ENCODE measurements at regions not wholly inside any gene's neighbourhood (a gene's known extent, or its start where the extent isn't known, plus 50 kb on each side); places are given as distances from the start of the nearest gene placed in this dataset.

DNA sequence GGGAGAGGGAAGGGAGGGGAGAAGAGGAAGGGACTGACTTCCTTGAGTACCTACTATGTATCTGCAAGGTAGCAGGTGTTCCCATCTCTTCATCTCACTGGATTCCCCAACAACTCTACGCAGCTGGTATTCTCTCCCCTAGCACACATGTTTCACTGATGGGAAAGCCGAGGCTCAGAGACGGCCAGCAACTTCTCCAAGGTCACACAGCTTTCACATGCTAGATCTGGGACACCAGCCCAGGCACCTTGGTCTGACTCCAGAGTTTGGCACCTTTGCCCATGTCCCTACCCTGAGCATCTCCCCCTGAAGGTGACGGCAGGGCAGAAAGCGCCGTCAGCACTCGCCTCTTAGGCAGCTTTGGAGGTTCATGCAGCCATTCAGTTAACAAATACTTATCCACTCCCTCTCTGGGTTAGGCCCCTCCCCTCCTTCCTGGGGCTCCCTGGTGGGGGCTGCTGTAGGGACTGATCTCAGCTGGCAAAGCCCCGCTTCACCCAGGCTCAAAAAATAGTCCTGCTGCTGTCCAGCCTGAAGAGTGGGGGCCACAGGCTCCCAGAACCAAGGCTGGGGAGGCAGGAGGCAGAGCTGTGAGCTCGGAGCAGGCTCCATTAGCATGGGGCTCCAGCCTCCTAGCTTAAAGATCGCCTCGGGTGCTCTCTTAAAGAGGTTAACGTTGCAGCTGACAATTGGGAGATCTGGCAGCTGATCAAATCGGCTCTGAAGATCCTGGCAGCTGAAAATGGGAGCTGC, 79.4 kb downstream of the IGLL1 start:
- no CpG with 5 or more reads among the region's 13 CpGs for WGBS (ENCODE audit: extremely low coverage, insufficient read length, low lambda C conversion rate)
- Histone ChIP-seq H3K18ac (ENCODE audit: insufficient read length, low read depth, low read length) (no peak overlapping the region), H3K23me2 (ENCODE audit: insufficient read length, low read depth, low read length, poor library complexity, severe bottlenecking) (no peaks in the 10 kb centered on the region), H2BK120ac (ENCODE audit: low read depth, low read length, poor library complexity, severe bottlenecking) (no peak overlapping the region), H3K23ac (ENCODE audit: insufficient read length, low read depth, low read length) (no peak overlapping the region), H3K79me1 (ENCODE audit: insufficient read depth, low read depth, low read length, poor library complexity, severe bottlenecking) (no peaks in the 10 kb centered on the region), H4K8ac (replicated peaks; ENCODE audit: insufficient read length, low read depth, low read length) (no peak overlapping the region), H3T11ph (ENCODE audit: low read length) (no peak overlapping the region), H4K20me1 (ENCODE audit: control insufficient read depth, insufficient read depth, insufficient read length) (no peaks in the 10 kb centered on the region), H3K4ac (ENCODE audit: low read depth, low read length) (no peak overlapping the region), H2BK20ac (ENCODE audit: low read depth, low read length, poor library complexity, severe bottlenecking) (no peak overlapping the region), H3K14ac (ENCODE audit: insufficient read depth, low read length) (no peak overlapping the region), H3K27me3 (ENCODE audit: insufficient read depth, low read length) (0 out of 2 replicates have a peak, but pooled peaks cover 2% of the 10 kb centered on the region), H2AFZ (ENCODE audit: low read length) (no peak overlapping the region), H3K4me1 (ENCODE audit: insufficient read depth, low read length) (peaks cover 2% of the 10 kb centered on the region; the same call in 1 of the 2 replicates), H3K56ac (ENCODE audit: insufficient read length, low read depth, low read length) (no peak overlapping the region), H2AK5ac (ENCODE audit: insufficient read length, low read length) (no peak overlapping the region), H3K4me2 (ENCODE audit: insufficient read depth, insufficient read length, low read length) (no peak overlapping the region), H2BK5ac (ENCODE audit: insufficient read length, low read length) (no peak overlapping the region), H3K9me3 (ENCODE audit: control insufficient read depth, low read depth, low read length) (no peaks in the 10 kb centered on the region), H3K27ac (ENCODE audit: insufficient read length, low read depth, low read length) (no peak overlapping the region), H2BK12ac (ENCODE audit: insufficient read length, low read depth, low read length) (no peak overlapping the region), H3K9ac (ENCODE audit: extremely low read depth, insufficient read length, low read length) (no peak overlapping the region), H4K91ac (ENCODE audit: insufficient read length, low read depth, low read length) (no peak overlapping the region), H2BK15ac (ENCODE audit: low read depth, low read length) (no peak overlapping the region), H3K79me2 (ENCODE audit: insufficient read depth, low read length) (no peaks in the 10 kb centered on the region), H4K5ac (ENCODE audit: insufficient read length, low read depth, low read length) (no peak overlapping the region)
- Mint-ChIP-seq H3K27ac (no peak overlapping the region), H3K4me1 (peaks cover 26 to 34% of the 10 kb centered on the region in 2 experiments), H3K27me3 (ENCODE audit: low read depth) (peaks cover 79% of the 10 kb centered on the region), H3K36me3 (ENCODE audit: insufficient read depth in 1 of 3, low read depth in 3 of 3) (no peaks in the 10 kb centered on the region), H3K4me3 (no peak overlapping the region), H3K9me3 (no peaks in the 10 kb centered on the region; a peak in 1 of 5 replicates)
- DNase-seq, result no peak
- TF ChIP-seq, protein P1, sequence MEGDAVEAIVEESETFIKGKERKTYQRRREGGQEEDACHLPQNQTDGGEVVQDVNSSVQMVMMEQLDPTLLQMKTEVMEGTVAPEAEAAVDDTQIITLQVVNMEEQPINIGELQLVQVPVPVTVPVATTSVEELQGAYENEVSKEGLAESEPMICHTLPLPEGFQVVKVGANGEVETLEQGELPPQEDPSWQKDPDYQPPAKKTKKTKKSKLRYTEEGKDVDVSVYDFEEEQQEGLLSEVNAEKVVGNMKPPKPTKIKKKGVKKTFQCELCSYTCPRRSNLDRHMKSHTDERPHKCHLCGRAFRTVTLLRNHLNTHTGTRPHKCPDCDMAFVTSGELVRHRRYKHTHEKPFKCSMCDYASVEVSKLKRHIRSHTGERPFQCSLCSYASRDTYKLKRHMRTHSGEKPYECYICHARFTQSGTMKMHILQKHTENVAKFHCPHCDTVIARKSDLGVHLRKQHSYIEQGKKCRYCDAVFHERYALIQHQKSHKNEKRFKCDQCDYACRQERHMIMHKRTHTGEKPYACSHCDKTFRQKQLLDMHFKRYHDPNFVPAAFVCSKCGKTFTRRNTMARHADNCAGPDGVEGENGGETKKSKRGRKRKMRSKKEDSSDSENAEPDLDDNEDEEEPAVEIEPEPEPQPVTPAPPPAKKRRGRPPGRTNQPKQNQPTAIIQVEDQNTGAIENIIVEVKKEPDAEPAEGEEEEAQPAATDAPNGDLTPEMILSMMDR (conservative IDR thresholded peaks at IDR 0.05), result no peak

Data from H9 (cell line).